HCT116 (cell line): ENCODE measurements at regions not wholly inside any gene's neighbourhood (a gene's known extent, or its start where the extent isn't known, plus 50 kb on each side); places are given as distances from the start of the nearest gene placed in this dataset.

Experiments
- ATAC-seq: fragments of 200-7000 bp; cut with Tn5 transposase; 2 replicates; pipeline ENCODE4 v1.9.1; 2020; ENCODE audit warnings: mild to moderate bottlenecking, moderate library complexity
- BruUV-seq: library from RNA; stranded (reverse); fragments of 400-500 nt; replicated peaks from 2 replicates; lab custom pipeline; 2021; lab: Mats Ljungman, UMichigan
- CTCF ChIA-PET: fragments of 300-600 bp; sonication (Branson Sonifier 250); formaldehyde crosslinking; loops from one replicate; lab custom pipeline; 2021; ENCODE audit warnings: antibody characterized with exemption; lab: Charles Lee
- POLR2A ChIA-PET: fragments of 300-600, 350-600 bp; sonication (Branson Sonifier 250); formaldehyde crosslinking; loops from one replicate; lab custom pipeline; 2021; ENCODE audit warnings: antibody characterized with exemption; lab: Charles Lee
- RAD21 ChIA-PET, 2 experiments: fragments of 300-600 bp; sonication (Branson Sonifier 250); formaldehyde crosslinking; loops; one replicate each; lab custom pipeline; 2023; ENCODE audit warnings: low total read pairs in 2 of 2; ENCODE audit not compliant: uncharacterized antibody in 2 of 2, unreplicated experiment in 2 of 2, low non-redundant PET in 1 of 2; lab: Charles Lee
- DNase-seq: peaks from one replicate; pipeline ENCODE4 v3.0.0-alpha.2; 2010; ENCODE audit warnings: low read depth, low spot score
- H2AFZ ChIP-seq: fragments of 200-600 bp; shearing (Covaris generic), sonication (generic); 2 replicates; pipeline ENCODE4 v1.6.1; 2017; ENCODE audit warnings: low read depth, mixed run types, mixed read lengths, antibody characterized with exemption, low read length; ENCODE audit not compliant: poor library complexity, severe bottlenecking
- H3K27ac ChIP-seq: 2 replicates; pipeline ENCODE4 v1.5.1; 2012; ENCODE audit warnings: low read depth, low read length
- H3K27me3 ChIP-seq: fragments of 200-600 bp; sonication (generic); 2 replicates; pipeline ENCODE4 v1.6.1; 2016; ENCODE audit warnings: mixed run types, low read length, mixed read lengths; ENCODE audit not compliant: insufficient read depth
- H3K36me3 ChIP-seq, 2 experiments: fragments of 200-500 bp in 1 of 2; fragments of 200-600 bp in 1 of 2; sonication (Bioruptor generic) in 1 of 2; sonication (generic) in 1 of 2; 2 replicates each; pipeline versions ENCODE4 v1.5.1 to v1.6.1; 2014 to 2016; ENCODE audit warnings: low read length in 2 of 2, inconsistent platforms in 1 of 2, mixed read lengths in 1 of 2, mixed run types in 1 of 2; ENCODE audit not compliant: insufficient read depth in 2 of 2, control insufficient read depth in 1 of 2
- H3K4me1 ChIP-seq, 2 experiments: fragments of 200-600 bp in 1 of 2; sonication (generic) in 1 of 2; 2 replicates each; pipeline versions ENCODE4 v1.5.1 to v1.6.1; 2012 to 2017; ENCODE audit warnings: low read length in 2 of 2, inconsistent platforms in 1 of 2, mild to moderate bottlenecking in 1 of 2, mixed read lengths in 1 of 2, mixed run types in 1 of 2, moderate library complexity in 1 of 2; ENCODE audit not compliant: insufficient read depth in 2 of 2, control insufficient read depth in 1 of 2
- H3K4me2 ChIP-seq: fragments of 200-600 bp; sonication (generic); 2 replicates; pipeline ENCODE4 v1.6.1; 2017; ENCODE audit warnings: mixed run types, low read length, mixed read lengths
- H3K4me3 ChIP-seq, 2 experiments: fragments of 200-600 bp in 1 of 2; sonication (generic) in 1 of 2; replicated peaks in 1 of 2; 2 replicates each; pipeline ENCODE4 v1.5.1; 2011 to 2016; ENCODE audit warnings: low read length in 2 of 2, control low read depth in 1 of 2, low read depth in 1 of 2, mild to moderate bottlenecking in 1 of 2, mixed read lengths in 1 of 2, mixed run types in 1 of 2
- H3K79me2 ChIP-seq: fragments of 200-600 bp; sonication (generic); 2 replicates; pipeline ENCODE4 v1.6.1; 2017; ENCODE audit warnings: mild to moderate bottlenecking, mixed run types, low read length, moderate library complexity, mixed read lengths; ENCODE audit not compliant: insufficient read depth
- H3K9ac ChIP-seq: fragments of 200-600 bp; sonication (generic); 2 replicates; pipeline ENCODE4 v1.6.1; 2016; ENCODE audit warnings: low read length, mixed read lengths
- H3K9me2 ChIP-seq: fragments of 200-600 bp; sonication (generic), shearing (Covaris generic); 2 replicates; pipeline ENCODE4 v1.6.1; 2017; ENCODE audit warnings: mixed run types, mild to moderate bottlenecking, moderate library complexity; ENCODE audit not compliant: insufficient read depth
- H3K9me3 ChIP-seq, 2 experiments: fragments of 200-500 bp in 1 of 2; fragments of 200-600 bp in 1 of 2; sonication (Bioruptor generic) in 1 of 2; sonication (generic) in 1 of 2; 2 replicates each; pipeline ENCODE4 v1.6.1; 2014 to 2017; ENCODE audit warnings: low read length in 2 of 2, mixed read lengths in 2 of 2, inconsistent platforms in 1 of 2, low read depth in 1 of 2, mild to moderate bottlenecking in 1 of 2, mixed run types in 1 of 2, moderate library complexity in 1 of 2; ENCODE audit not compliant: control insufficient read depth in 1 of 2, insufficient read depth in 1 of 2
- H4K20me1 ChIP-seq: fragments of 200-600 bp; sonication (generic), shearing (Covaris generic); 2 replicates; pipeline ENCODE4 v1.6.1; 2017; ENCODE audit warnings: mixed run types, mild to moderate bottlenecking, moderate library complexity; ENCODE audit not compliant: insufficient read depth
- EZH2phosphoT487 ChIP-seq: fragments of 200-600 bp; IDR thresholded peaks from 2 replicates; pipeline ENCODE4 v1.6.1; 2018; ENCODE audit warnings: antibody characterized with exemption, borderline replicate concordance
- JUND ChIP-seq: IDR thresholded peaks from 2 replicates; pipeline ENCODE4 v1.6.1; 2012
- SIN3A ChIP-seq: IDR thresholded peaks from 2 replicates; pipeline ENCODE4 v1.6.1; 2012; ENCODE audit warnings: low read depth
- SRF ChIP-seq: IDR thresholded peaks from 2 replicates; pipeline ENCODE4 v1.6.1; 2012; ENCODE audit warnings: low read depth
- ZFX ChIP-seq: fragments of 450-650 bp; IDR thresholded peaks from 2 replicates; pipeline ENCODE4 v1.6.1; 2017
- ZNF274 ChIP-seq: fragments of 200-500 bp; sonication (Bioruptor generic); IDR thresholded peaks from 2 replicates; pipeline ENCODE4 v1.6.1; 2014; ENCODE audit warnings: mild to moderate bottlenecking, low read depth, low read length, inconsistent platforms
- intact Hi-C: fragments of 100-400 bp; cut with micrococcal nuclease; formaldehyde crosslinking; loops from 2 replicates; pipeline ENCODE4 v1.10.0; 2022
- TF ChIP-seq, protein P1 (sequence below): IDR thresholded peaks from 2 replicates; pipeline ENCODE4 v1.6.1; 2012
- TF ChIP-seq, protein P2 (sequence below): IDR thresholded peaks from 2 replicates; pipeline ENCODE4 v1.6.1; 2012

GRCh38 chr3:55175423-55175822 is 247.6 kb upstream of the LRTM1 start:
- Histone ChIP-seq H3K27me3 (no peaks in the 10 kb centered on the region), H3K9me2 (no peaks in the 10 kb centered on the region), H4K20me1 (no peaks in the 10 kb centered on the region), H3K79me2 (no peaks in the 10 kb centered on the region), H3K36me3 (no peaks in the 10 kb centered on the region), H3K4me2 (no peak overlapping the region)
- DNase-seq: no peak
- intact Hi-C loops: no loop called here
- RAD21 ChIA-PET: no interaction called here
- POLR2A ChIA-PET: no interaction called here
- CTCF ChIA-PET: no interaction called here
- no peak for TF ChIP-seq EZH2phosphoT487
- TF ChIP-seq, all 23 proteins: peak for 0
- BruUV-seq: no TSS peak
- no peaks in the 10 kb centered on the region for H3K4me1 ChIP-seq
- ATAC-seq: no peak
- H3K27ac ChIP-seq: no peak overlapping the region
- H3K4me3 ChIP-seq: no peak overlapping the region
- H2AFZ ChIP-seq: no peak overlapping the region
- peaks cover under 1 to 5% of the 10 kb centered on the region in 2 experiments; a peak in 2 of 4 replicates for H3K9me3 ChIP-seq
- no peak overlapping the region for H3K9ac ChIP-seq

- Histone ChIP-seq H3K27me3 (no peaks in the 10 kb centered on the region), H2AFZ (no peak overlapping the region), H3K4me2 (no peak overlapping the region), H3K27ac (no peak overlapping the region), H3K4me1 (no peaks in the 10 kb centered on the region), H3K79me2 (no peaks in the 10 kb centered on the region), H3K9me2 (no peaks in the 10 kb centered on the region), H3K9me3 (peaks cover 5% of the 10 kb centered on the region in 2 experiments; a peak in 2 of 4 replicates), H3K36me3 (no peaks in the 10 kb centered on the region), H4K20me1 (no peaks in the 10 kb centered on the region), H3K9ac (no peak overlapping the region), H3K4me3 (no peak overlapping the region)
- POLR2A ChIA-PET: no interaction called here
- DNase-seq (no peak), ATAC-seq (no peak)
- TF ChIP-seq ZNF274: no peak
- TF ChIP-seq SRF: no peak
- TF ChIP-seq, protein P1, sequence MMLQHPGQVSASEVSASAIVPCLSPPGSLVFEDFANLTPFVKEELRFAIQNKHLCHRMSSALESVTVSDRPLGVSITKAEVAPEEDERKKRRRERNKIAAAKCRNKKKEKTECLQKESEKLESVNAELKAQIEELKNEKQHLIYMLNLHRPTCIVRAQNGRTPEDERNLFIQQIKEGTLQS: no peak
- TF ChIP-seq ZFX: no peak
- no peak for TF ChIP-seq SIN3A
- TF ChIP-seq, protein P2, sequence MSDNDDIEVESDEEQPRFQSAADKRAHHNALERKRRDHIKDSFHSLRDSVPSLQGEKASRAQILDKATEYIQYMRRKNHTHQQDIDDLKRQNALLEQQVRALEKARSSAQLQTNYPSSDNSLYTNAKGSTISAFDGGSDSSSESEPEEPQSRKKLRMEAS: no peak
- no peak for TF ChIP-seq JUND
- RAD21 ChIA-PET: no interaction called here
- CTCF ChIA-PET: no interaction called here
- intact Hi-C loops: no loop called here
- BruUV-seq: no TSS peak
Observed at GRCh38 chr3:55174747-55175146, 246.9 kb upstream of the LRTM1 start.
